ENCODE measurements at regions not wholly inside any gene's neighbourhood (a gene's known extent, or its start where the extent isn't known, plus 50 kb on each side); places are given as distances from the start of the nearest gene placed in this dataset.

- H3K9me3 Mint-ChIP-seq = peaks cover 5% of the 10 kb centered on the region
- H3K27me3 Mint-ChIP-seq = no peaks in the 10 kb centered on the region
- no peaks in the 10 kb centered on the region for H3K36me3 Mint-ChIP-seq (ENCODE audit: low read depth)
- H3K4me3 Mint-ChIP-seq = no peak overlapping the region
- no peaks in the 10 kb centered on the region for H3K4me1 Mint-ChIP-seq
- H3K27ac Mint-ChIP-seq = no peak overlapping the region
- ATAC-seq (replicated peaks) = no peak
Measured at GRCh38 chr5:3307982-3308621, 287.5 kb upstream of the IRX1 start.

- Mint-ChIP-seq H3K4me1 (no peaks in the 10 kb centered on the region), H3K9me3 (peaks cover 5% of the 10 kb centered on the region), H3K27ac (no peak overlapping the region), H3K4me3 (no peak overlapping the region), H3K27me3 (no peaks in the 10 kb centered on the region), H3K36me3 (ENCODE audit: low read depth) (no peaks in the 10 kb centered on the region)
- no peak for ATAC-seq (replicated peaks)
Measured at GRCh38 chr5:3305432-3305831, 290.2 kb upstream of the IRX1 start.

- ATAC-seq (replicated peaks) = no peak
- H3K4me1 Mint-ChIP-seq = no peaks in the 10 kb centered on the region
- H3K27ac Mint-ChIP-seq = no peak overlapping the region
- peaks cover 5% of the 10 kb centered on the region for H3K9me3 Mint-ChIP-seq
- no peaks in the 10 kb centered on the region for H3K36me3 Mint-ChIP-seq (ENCODE audit: low read depth)
- no peaks in the 10 kb centered on the region for H3K27me3 Mint-ChIP-seq
- H3K4me3 Mint-ChIP-seq = no peak overlapping the region
Measured at GRCh38 chr5:3304346-3304745, 291.3 kb upstream of the IRX1 start.

GRCh38 chr5:3303777-3304176 is 291.9 kb upstream of the IRX1 start:
- Mint-ChIP-seq H3K9me3 (peaks cover 7% of the 10 kb centered on the region), H3K27ac (no peak overlapping the region), H3K4me3 (no peak overlapping the region), H3K36me3 (ENCODE audit: low read depth) (no peaks in the 10 kb centered on the region), H3K27me3 (no peaks in the 10 kb centered on the region), H3K4me1 (no peaks in the 10 kb centered on the region)
- no peak for ATAC-seq (replicated peaks)

- no peak overlapping the region for H3K27ac Mint-ChIP-seq
- peaks cover 8% of the 10 kb centered on the region for H3K9me3 Mint-ChIP-seq
- ATAC-seq (replicated peaks) = no peak
- no peak overlapping the region for H3K4me3 Mint-ChIP-seq
- no peaks in the 10 kb centered on the region for H3K27me3 Mint-ChIP-seq
- H3K4me1 Mint-ChIP-seq = no peaks in the 10 kb centered on the region
- no peaks in the 10 kb centered on the region for H3K36me3 Mint-ChIP-seq (ENCODE audit: low read depth)
Measured at GRCh38 chr5:3302228-3302627, 293.4 kb upstream of the IRX1 start.

GRCh38 chr5:3301306-3301705 is 294.3 kb upstream of the IRX1 start:
- no peak for ATAC-seq (replicated peaks)
- Mint-ChIP-seq H3K9me3 (peaks cover 8% of the 10 kb centered on the region), H3K4me1 (no peaks in the 10 kb centered on the region), H3K27me3 (no peaks in the 10 kb centered on the region), H3K36me3 (ENCODE audit: low read depth) (no peaks in the 10 kb centered on the region), H3K27ac (no peak overlapping the region), H3K4me3 (no peak overlapping the region)

- no peak for ATAC-seq (replicated peaks)
- Mint-ChIP-seq H3K36me3 (ENCODE audit: low read depth) (no peaks in the 10 kb centered on the region), H3K4me3 (no peak overlapping the region), H3K27ac (no peak overlapping the region), H3K4me1 (no peaks in the 10 kb centered on the region), H3K27me3 (no peaks in the 10 kb centered on the region), H3K9me3 (peaks cover 8% of the 10 kb centered on the region)
Measured at GRCh38 chr5:3300726-3301125, 294.9 kb upstream of the IRX1 start.

GRCh38 chr5:3299441-3299840 is 296.2 kb upstream of the IRX1 start:
- no peak overlapping the region for H3K27ac Mint-ChIP-seq
- H3K4me3 Mint-ChIP-seq = no peak overlapping the region
- H3K4me1 Mint-ChIP-seq = no peaks in the 10 kb centered on the region
- no peaks in the 10 kb centered on the region for H3K27me3 Mint-ChIP-seq
- peaks cover 6% of the 10 kb centered on the region for H3K9me3 Mint-ChIP-seq
- H3K36me3 Mint-ChIP-seq (ENCODE audit: low read depth) = no peaks in the 10 kb centered on the region
- ATAC-seq (replicated peaks) = no peak

- Mint-ChIP-seq H3K27ac (no peak overlapping the region), H3K36me3 (ENCODE audit: low read depth) (no peaks in the 10 kb centered on the region), H3K27me3 (no peaks in the 10 kb centered on the region), H3K9me3 (peaks cover 6% of the 10 kb centered on the region), H3K4me3 (no peak overlapping the region), H3K4me1 (no peaks in the 10 kb centered on the region)
- ATAC-seq (replicated peaks) = no peak
Measured at GRCh38 chr5:3297853-3298252, 297.8 kb upstream of the IRX1 start.

GRCh38 chr5:3288325-3288724 is 307.3 kb upstream of the IRX1 start:
- no peak for ATAC-seq (replicated peaks)

GRCh38 chr5:3287516-3287915 is 308.1 kb upstream of the IRX1 start:
- Mint-ChIP-seq H3K27ac (no peak overlapping the region), H3K4me1 (no peaks in the 10 kb centered on the region), H3K4me3 (no peak overlapping the region)

More at GRCh38 chr5:3288325-3288724, 307.3 kb upstream of the IRX1 start:
- Mint-ChIP-seq H3K9me3 (no peaks in the 10 kb centered on the region), H3K27ac (no peak overlapping the region), H3K4me1 (no peaks in the 10 kb centered on the region), H3K4me3 (no peak overlapping the region), H3K36me3 (ENCODE audit: low read depth) (no peaks in the 10 kb centered on the region), H3K27me3 (no peaks in the 10 kb centered on the region)

GRCh38 chr5:3285621-3286020 is 310.0 kb upstream of the IRX1 start:
- peaks cover 3% of the 10 kb centered on the region for H3K9me3 Mint-ChIP-seq
- H3K36me3 Mint-ChIP-seq (ENCODE audit: low read depth) = no peaks in the 10 kb centered on the region
- H3K4me3 Mint-ChIP-seq = no peak overlapping the region
- no peak overlapping the region for H3K27ac Mint-ChIP-seq
- H3K4me1 Mint-ChIP-seq = no peaks in the 10 kb centered on the region
- no peaks in the 10 kb centered on the region for H3K27me3 Mint-ChIP-seq
- ATAC-seq (replicated peaks) = no peak

More at GRCh38 chr5:3287516-3287915, 308.1 kb upstream of the IRX1 start:
- Mint-ChIP-seq H3K36me3 (ENCODE audit: low read depth) (no peaks in the 10 kb centered on the region), H3K9me3 (no peaks in the 10 kb centered on the region), H3K27me3 (no peaks in the 10 kb centered on the region)
- no peak for ATAC-seq (replicated peaks)

GRCh38 chr5:3284506-3284905 is 311.1 kb upstream of the IRX1 start:
- no peaks in the 10 kb centered on the region for H3K36me3 Mint-ChIP-seq (ENCODE audit: low read depth)
- no peak overlapping the region for H3K27ac Mint-ChIP-seq
- ATAC-seq (replicated peaks) = no peak
- no peak overlapping the region for H3K4me3 Mint-ChIP-seq
- peaks cover 4% of the 10 kb centered on the region for H3K9me3 Mint-ChIP-seq
- H3K27me3 Mint-ChIP-seq = no peaks in the 10 kb centered on the region
- H3K4me1 Mint-ChIP-seq = no peaks in the 10 kb centered on the region

GRCh38 chr5:3282841-3283240 is 312.8 kb upstream of the IRX1 start:
- ATAC-seq (replicated peaks) = no peak
- H3K36me3 Mint-ChIP-seq (ENCODE audit: low read depth) = no peaks in the 10 kb centered on the region
- H3K4me3 Mint-ChIP-seq = no peak overlapping the region
- no peaks in the 10 kb centered on the region for H3K4me1 Mint-ChIP-seq
- peaks cover 4% of the 10 kb centered on the region for H3K9me3 Mint-ChIP-seq
- H3K27ac Mint-ChIP-seq = no peak overlapping the region
- no peaks in the 10 kb centered on the region for H3K27me3 Mint-ChIP-seq

- Mint-ChIP-seq H3K4me1 (no peaks in the 10 kb centered on the region), H3K27me3 (no peaks in the 10 kb centered on the region), H3K27ac (no peak overlapping the region), H3K4me3 (no peak overlapping the region), H3K36me3 (ENCODE audit: low read depth) (no peaks in the 10 kb centered on the region), H3K9me3 (peaks cover 4% of the 10 kb centered on the region)
- no peak for ATAC-seq (replicated peaks)
Measured at GRCh38 chr5:3281366-3281765, 314.3 kb upstream of the IRX1 start.

GRCh38 chr5:3278643-3279042 is 317.0 kb upstream of the IRX1 start:
- Mint-ChIP-seq H3K4me1 (no peaks in the 10 kb centered on the region), H3K36me3 (ENCODE audit: low read depth) (no peaks in the 10 kb centered on the region), H3K27me3 (no peaks in the 10 kb centered on the region), H3K4me3 (no peak overlapping the region), H3K9me3 (peaks cover 4% of the 10 kb centered on the region), H3K27ac (no peak overlapping the region)
- ATAC-seq (replicated peaks) = no peak
